ENCODE measurements at regions not wholly inside any gene's neighbourhood (a gene's known extent, or its start where the extent isn't known, plus 50 kb on each side); places are given as distances from the start of the nearest gene placed in this dataset.

DNA sequence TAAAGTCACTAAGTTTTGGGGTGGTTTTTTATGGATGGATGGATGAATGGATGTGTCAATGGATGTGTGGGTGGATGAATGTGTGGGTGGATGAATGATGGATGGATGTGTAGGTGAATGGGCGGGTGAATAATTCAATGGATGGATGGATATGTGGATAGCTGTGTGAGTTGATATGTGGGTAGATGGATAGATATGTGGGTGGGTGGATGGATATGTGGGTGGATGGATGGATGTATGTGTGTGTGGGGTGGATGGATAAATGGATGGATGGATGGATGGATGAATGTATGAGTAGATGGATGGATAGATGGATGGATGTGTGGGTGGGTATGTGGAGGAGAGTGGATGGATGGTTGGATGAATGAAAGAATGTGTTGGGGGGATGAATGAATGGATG is 310.1 kb upstream of the C16orf82 start:
- DNase-seq (ENCODE audit: low spot score in 2 of 2), result no peak
- 0 to 57% methylated on average over 1 of the region's 1 CpG for WGBS, 2 donors
- no peak for TF ChIP-seq POLR2A (IDR thresholded peaks at IDR 0.05)
- TF ChIP-seq, protein P1, sequence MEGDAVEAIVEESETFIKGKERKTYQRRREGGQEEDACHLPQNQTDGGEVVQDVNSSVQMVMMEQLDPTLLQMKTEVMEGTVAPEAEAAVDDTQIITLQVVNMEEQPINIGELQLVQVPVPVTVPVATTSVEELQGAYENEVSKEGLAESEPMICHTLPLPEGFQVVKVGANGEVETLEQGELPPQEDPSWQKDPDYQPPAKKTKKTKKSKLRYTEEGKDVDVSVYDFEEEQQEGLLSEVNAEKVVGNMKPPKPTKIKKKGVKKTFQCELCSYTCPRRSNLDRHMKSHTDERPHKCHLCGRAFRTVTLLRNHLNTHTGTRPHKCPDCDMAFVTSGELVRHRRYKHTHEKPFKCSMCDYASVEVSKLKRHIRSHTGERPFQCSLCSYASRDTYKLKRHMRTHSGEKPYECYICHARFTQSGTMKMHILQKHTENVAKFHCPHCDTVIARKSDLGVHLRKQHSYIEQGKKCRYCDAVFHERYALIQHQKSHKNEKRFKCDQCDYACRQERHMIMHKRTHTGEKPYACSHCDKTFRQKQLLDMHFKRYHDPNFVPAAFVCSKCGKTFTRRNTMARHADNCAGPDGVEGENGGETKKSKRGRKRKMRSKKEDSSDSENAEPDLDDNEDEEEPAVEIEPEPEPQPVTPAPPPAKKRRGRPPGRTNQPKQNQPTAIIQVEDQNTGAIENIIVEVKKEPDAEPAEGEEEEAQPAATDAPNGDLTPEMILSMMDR (IDR thresholded peaks at IDR 0.05), result no peak
- intact Hi-C loops (cut with DNase I; ENCODE audit: low total_unique reads), result no loop called here
- no peak overlapping the region for H3K4me3 ChIP-seq (ENCODE audit: low read depth, poor library complexity, severe bottlenecking)

DNA sequence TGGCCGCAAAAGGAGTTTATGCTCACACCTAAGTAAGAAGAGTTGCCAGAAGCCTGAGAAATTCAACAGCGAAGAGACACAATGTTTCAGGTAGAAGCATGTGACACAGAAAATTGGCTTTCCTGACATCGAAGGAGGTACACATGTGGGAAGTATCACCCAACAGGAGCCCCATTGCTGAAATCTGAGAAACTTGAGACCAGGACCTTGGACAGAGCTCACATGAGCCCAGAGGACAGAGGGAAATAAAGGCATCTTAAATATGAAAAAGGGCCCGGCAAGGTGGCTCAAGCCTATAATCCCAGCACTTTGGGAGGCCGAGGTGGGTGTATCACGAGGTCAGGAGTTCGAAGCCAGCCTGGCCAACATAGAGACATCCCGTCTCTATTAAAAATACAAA is 304.1 kb upstream of the C16orf82 start:
- no peak for DNase-seq (ENCODE audit: low spot score in 2 of 2)
- no peak overlapping the region for H3K4me3 ChIP-seq (ENCODE audit: low read depth, poor library complexity, severe bottlenecking)
- intact Hi-C loops (cut with DNase I; ENCODE audit: low total_unique reads), result no loop called here
- no peak for TF ChIP-seq POLR2A (IDR thresholded peaks at IDR 0.05)
- TF ChIP-seq, protein P1 (IDR thresholded peaks at IDR 0.05), result no peak
- WGBS, 2 donors, result 75 to 78% methylated on average over 8 of the region's 8 CpGs

DNA sequence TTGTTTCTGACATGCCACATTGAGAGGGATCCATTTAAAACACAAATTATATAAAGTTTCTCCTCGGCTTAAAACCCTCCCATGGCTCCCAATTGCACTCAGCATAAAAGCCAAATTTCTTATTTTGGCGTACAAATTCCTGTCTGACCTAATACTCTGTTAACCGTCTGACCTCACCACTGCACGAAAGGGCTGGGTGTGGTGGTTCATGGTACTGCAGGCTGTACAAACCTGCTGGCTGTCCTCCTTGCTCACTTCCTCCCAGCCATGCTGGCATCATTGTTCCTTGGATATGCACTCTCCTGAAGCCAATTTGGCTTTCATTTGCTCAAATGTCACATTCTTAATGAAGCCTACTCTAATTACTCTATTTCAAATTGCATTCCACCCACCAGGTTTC is 301.6 kb upstream of the C16orf82 start:
- no peak for TF ChIP-seq POLR2A (IDR thresholded peaks at IDR 0.05)
- TF ChIP-seq, protein P1 (IDR thresholded peaks at IDR 0.05), result no peak
- intact Hi-C loops (cut with DNase I; ENCODE audit: low total_unique reads), result no loop called here
- WGBS, 2 donors, result 37 to 58% methylated on average over 4 of the region's 4 CpGs
- H3K4me3 ChIP-seq (ENCODE audit: low read depth, poor library complexity, severe bottlenecking), result no peak overlapping the region
- DNase-seq (ENCODE audit: low spot score in 2 of 2), result no peak

DNA sequence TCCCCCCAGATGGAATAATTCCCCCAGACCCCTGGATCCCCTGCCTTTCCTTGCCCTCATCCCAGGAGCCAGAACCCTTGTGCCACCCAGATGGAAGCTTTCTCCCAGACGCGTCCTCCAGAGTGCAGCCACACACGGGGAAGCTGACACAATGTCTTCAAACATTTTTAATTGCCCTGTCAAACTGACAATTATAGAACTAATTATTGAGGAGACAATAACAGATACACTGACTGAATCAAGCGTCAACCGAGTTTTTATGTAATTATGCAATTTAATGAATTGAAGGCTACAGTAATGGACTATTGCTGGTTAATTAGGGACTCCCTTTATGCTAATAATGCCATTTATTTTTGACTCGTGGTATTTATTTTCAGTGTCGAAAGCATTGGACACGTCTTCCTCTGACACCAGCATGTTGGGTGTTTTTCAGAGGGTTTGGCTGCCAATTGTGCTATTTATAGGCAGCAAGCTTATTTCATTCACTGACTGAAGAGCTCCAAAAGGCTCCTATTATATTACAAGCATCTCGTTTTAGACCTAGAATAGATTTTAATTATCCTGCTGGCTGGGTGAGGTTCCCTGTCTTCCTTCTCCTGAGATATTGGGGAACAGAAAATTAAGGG is 298.2 kb upstream of the C16orf82 start:
- intact Hi-C loops (cut with DNase I; ENCODE audit: low total_unique reads), result no loop called here
- TF ChIP-seq POLR2A (IDR thresholded peaks at IDR 0.05), result no peak
- TF ChIP-seq, protein P1 (IDR thresholded peaks at IDR 0.05), result no peak
- no peak for DNase-seq (ENCODE audit: low spot score in 2 of 2)
- H3K4me3 ChIP-seq (ENCODE audit: low read depth, poor library complexity, severe bottlenecking), result no peak overlapping the region
- WGBS, 2 donors, result 52 to 61% methylated on average over 9 of the region's 9 CpGs

DNA sequence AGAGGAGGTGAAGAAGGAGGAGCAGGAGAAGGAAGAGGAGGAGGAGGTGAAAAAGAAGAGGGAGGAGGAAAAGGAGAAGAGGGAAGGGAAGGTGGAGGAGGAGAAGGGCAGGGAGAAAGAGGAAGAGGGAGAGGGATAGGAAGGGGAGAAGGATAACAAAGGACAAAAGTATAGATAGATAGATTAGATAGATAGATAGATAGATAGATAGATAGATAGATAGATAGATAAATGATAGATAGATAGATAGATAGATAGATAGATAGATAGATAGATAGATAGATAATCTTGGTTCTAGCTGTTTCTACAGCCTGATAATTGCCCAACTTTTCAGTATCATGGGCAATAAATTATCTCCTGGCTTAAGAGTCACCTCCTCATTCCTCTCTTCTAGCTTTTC is 296.2 kb upstream of the C16orf82 start:
- intact Hi-C loops (cut with DNase I; ENCODE audit: low total_unique reads), result no loop called here
- no peak for DNase-seq (ENCODE audit: low spot score in 2 of 2)
- TF ChIP-seq, protein P1 (IDR thresholded peaks at IDR 0.05), result no peak
- no peak for TF ChIP-seq POLR2A (IDR thresholded peaks at IDR 0.05)
- H3K4me3 ChIP-seq (ENCODE audit: low read depth, poor library complexity, severe bottlenecking), result no peak overlapping the region

DNA sequence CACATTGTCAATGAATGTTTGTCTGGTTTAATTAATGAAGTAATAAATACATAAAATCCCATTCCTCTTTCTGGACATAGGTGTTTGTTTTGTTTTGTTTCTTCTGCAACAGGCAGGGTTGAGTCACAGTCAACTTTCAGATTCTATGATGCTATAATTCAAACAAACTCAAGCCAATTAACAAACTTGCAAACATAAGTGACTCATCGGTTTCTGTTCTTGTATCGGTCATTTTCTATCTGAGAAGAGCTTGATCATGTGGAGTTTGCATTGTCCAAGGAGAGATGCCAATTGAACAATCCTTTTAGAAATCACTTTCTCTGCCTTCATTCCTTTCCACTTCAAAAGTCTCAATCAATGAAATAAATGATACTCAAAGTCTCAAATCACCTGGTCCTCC is 294.2 kb upstream of the C16orf82 start:
- 29 to 36% methylated on average over 2 of the region's 2 CpGs for WGBS, 2 donors
- TF ChIP-seq, protein P1 (IDR thresholded peaks at IDR 0.05), result no peak
- TF ChIP-seq POLR2A (IDR thresholded peaks at IDR 0.05), result no peak
- no peak overlapping the region for H3K4me3 ChIP-seq (ENCODE audit: low read depth, poor library complexity, severe bottlenecking)
- no peak for DNase-seq (ENCODE audit: low spot score in 2 of 2)
- intact Hi-C loops (cut with DNase I; ENCODE audit: low total_unique reads), result no loop called here
